ENCODE measurements at regions not wholly inside any gene's neighbourhood (a gene's known extent, or its start where the extent isn't known, plus 50 kb on each side); places are given as distances from the start of the nearest gene placed in this dataset.

DNA sequence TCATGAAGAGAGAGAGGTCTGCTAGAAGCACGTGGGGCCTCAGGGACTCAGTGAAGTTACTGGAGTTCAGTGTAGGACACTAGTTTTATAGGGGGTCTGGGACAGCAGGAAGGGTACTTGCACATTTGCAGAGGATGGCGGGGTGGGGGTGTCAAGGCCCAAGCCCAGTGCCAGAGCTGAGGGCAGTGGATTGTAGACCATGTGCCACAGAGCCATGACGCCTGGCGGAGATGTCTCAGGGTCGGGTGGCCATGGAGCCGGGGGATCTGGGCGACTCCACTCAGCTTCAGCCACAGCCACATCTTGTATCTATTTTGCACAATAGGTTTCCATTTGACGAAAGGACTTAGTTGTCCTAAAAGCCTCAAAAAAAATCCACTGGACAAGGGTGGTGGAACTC lies 50.4 kb upstream of the RGMA start:
- no peak for TF ChIP-seq CTCF (IDR thresholded peaks at IDR 0.05; ENCODE audit: unreplicated experiment)
- Mint-ChIP-seq H3K36me3 (ENCODE audit: insufficient read depth, unreplicated experiment) (no peaks in the 10 kb centered on the region), H3K9me3 (ENCODE audit: low read depth, unreplicated experiment) (peaks cover 2% of the 10 kb centered on the region), H3K27ac (ENCODE audit: unreplicated experiment) (no peak overlapping the region), H3K4me3 (ENCODE audit: low read depth, unreplicated experiment) (no peak overlapping the region), H3K4me1 (ENCODE audit: low read depth, unreplicated experiment) (no peaks in the 10 kb centered on the region), H3K27me3 (ENCODE audit: unreplicated experiment) (peaks cover 19% of the 10 kb centered on the region)
- CTCF ChIA-PET = no interaction called here
- BruUV-seq (replicated peaks) = no TSS peak
- DNase-seq = no peak
- intact Hi-C loops (cut with micrococcal nuclease; ENCODE audit: unreplicated experiment) = no loop called here

DNA sequence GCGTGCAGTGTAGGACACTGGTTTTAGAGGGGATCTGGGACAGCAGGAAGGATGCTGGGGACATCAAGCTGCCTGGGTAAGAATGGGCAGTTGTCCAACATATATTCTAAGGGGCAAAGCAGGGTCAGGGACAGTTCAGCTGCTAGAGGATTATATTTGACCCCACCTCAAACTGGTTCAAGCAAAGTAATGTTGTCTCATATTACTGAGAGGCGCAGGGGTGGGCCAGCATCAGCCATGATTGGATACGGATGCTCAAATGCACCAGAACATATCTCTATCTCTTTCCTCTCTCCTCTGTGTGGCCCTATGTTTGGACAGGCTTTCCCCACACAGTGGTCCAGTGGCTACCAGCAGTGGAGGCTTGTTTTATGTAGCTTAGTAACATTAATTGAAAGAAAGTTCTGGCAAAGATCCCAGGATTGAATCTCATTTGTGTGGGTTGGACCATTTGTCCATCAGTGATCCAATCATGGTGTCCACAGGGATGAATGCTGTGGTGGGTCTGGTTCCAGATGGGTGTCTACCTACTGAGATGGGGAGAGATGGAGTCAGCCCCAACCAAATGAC lies 49.8 kb upstream of the RGMA start:
- intact Hi-C loops (cut with micrococcal nuclease; ENCODE audit: unreplicated experiment) = no loop called here

More for the DNA sequence above, 49.8 kb upstream of the RGMA start:
- BruUV-seq (replicated peaks) = no TSS peak
- Mint-ChIP-seq H3K27me3 (ENCODE audit: unreplicated experiment) (peaks cover 13% of the 10 kb centered on the region), H3K27ac (ENCODE audit: unreplicated experiment) (no peak overlapping the region), H3K4me1 (ENCODE audit: low read depth, unreplicated experiment) (no peaks in the 10 kb centered on the region), H3K4me3 (ENCODE audit: low read depth, unreplicated experiment) (no peak overlapping the region), H3K36me3 (ENCODE audit: insufficient read depth, unreplicated experiment) (no peaks in the 10 kb centered on the region), H3K9me3 (ENCODE audit: low read depth, unreplicated experiment) (peaks cover 2% of the 10 kb centered on the region)
- DNase-seq = no peak
- CTCF ChIA-PET = no interaction called here
- TF ChIP-seq CTCF (IDR thresholded peaks at IDR 0.05; ENCODE audit: unreplicated experiment) = no peak
